B cell (primary cell): ENCODE measurements at regions not wholly inside any gene's neighbourhood (a gene's known extent, or its start where the extent isn't known, plus 50 kb on each side); places are given as distances from the start of the nearest gene placed in this dataset.

ENCODE experiments used
- EZH2 ChIP-seq: IDR thresholded peaks from 2 replicates; pipeline ENCODE4 v1.6.1; 2012; ENCODE audit warnings: borderline replicate concordance, low read depth, mild to moderate bottlenecking, moderate library complexity, low read length; ENCODE audit not compliant: insufficient read depth, poor library complexity, severe bottlenecking
- TF ChIP-seq, protein P1 (sequence below): fragments of 200-600 bp; IDR thresholded peaks from one replicate; pipeline ENCODE4 v1.8.0; 2022; ENCODE audit warnings: antibody characterized with exemption, mild to moderate bottlenecking

DNA sequence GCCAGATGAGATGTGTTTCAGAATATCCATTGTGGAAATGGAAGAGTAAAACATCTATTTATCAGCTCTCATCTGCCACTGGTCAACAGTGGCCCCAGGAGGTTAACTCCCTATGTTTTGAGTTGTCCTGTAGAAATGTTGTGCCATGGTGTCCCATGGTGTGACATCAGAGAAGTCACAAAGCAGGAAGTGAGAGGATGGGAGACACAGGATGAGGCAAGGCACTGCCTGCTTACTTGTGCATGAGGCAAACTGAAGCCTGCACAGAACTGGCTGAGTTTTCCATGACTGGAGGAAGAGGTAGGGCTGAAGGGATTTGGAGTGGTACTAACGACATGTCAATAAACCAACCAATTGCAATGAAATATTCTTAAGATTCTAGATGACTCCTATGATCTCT is 131.5 kb upstream of the ZNF644 start:
- no peak for TF ChIP-seq EZH2
- TF ChIP-seq, protein P1, sequence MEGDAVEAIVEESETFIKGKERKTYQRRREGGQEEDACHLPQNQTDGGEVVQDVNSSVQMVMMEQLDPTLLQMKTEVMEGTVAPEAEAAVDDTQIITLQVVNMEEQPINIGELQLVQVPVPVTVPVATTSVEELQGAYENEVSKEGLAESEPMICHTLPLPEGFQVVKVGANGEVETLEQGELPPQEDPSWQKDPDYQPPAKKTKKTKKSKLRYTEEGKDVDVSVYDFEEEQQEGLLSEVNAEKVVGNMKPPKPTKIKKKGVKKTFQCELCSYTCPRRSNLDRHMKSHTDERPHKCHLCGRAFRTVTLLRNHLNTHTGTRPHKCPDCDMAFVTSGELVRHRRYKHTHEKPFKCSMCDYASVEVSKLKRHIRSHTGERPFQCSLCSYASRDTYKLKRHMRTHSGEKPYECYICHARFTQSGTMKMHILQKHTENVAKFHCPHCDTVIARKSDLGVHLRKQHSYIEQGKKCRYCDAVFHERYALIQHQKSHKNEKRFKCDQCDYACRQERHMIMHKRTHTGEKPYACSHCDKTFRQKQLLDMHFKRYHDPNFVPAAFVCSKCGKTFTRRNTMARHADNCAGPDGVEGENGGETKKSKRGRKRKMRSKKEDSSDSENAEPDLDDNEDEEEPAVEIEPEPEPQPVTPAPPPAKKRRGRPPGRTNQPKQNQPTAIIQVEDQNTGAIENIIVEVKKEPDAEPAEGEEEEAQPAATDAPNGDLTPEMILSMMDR, result no peak
